ENCODE measurements at regions not wholly inside any gene's neighbourhood (a gene's known extent, or its start where the extent isn't known, plus 50 kb on each side); places are given as distances from the start of the nearest gene placed in this dataset.
"Not testable (repeated sequence)": the region's sequence is repeated elsewhere in the genome, so short reads cannot be mapped to it uniquely, and the experiment has no call there.

DNA sequence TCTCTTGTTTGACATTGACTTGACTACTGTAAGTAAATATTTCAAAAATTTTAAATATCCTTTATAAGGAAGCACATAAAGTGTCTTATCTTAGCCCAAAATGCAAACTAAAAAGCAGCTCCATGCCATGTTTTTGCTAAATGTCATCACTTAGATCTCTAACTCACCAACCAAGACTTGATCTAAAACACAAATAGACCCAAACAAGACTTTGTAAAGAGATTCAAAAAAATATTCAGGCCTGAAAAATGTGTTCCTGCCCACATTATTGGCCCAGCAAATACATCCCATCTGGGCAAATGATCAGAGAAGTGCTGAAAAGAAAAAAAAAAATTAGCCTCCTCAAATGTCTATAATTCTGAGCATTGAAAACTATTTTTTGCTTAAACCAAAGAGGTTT, 187.6 kb downstream of the MREG start:
- DNase-seq (ENCODE audit: extremely low spot score, unreplicated experiment) = no peak
- H3K27ac Mint-ChIP-seq (ENCODE audit: unreplicated experiment) = peak overlapping the region; percentile 81
- no peaks in the 10 kb centered on the region for H3K27me3 Mint-ChIP-seq (ENCODE audit: unreplicated experiment)
- TF ChIP-seq, protein P1, sequence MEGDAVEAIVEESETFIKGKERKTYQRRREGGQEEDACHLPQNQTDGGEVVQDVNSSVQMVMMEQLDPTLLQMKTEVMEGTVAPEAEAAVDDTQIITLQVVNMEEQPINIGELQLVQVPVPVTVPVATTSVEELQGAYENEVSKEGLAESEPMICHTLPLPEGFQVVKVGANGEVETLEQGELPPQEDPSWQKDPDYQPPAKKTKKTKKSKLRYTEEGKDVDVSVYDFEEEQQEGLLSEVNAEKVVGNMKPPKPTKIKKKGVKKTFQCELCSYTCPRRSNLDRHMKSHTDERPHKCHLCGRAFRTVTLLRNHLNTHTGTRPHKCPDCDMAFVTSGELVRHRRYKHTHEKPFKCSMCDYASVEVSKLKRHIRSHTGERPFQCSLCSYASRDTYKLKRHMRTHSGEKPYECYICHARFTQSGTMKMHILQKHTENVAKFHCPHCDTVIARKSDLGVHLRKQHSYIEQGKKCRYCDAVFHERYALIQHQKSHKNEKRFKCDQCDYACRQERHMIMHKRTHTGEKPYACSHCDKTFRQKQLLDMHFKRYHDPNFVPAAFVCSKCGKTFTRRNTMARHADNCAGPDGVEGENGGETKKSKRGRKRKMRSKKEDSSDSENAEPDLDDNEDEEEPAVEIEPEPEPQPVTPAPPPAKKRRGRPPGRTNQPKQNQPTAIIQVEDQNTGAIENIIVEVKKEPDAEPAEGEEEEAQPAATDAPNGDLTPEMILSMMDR (IDR thresholded peaks at IDR 0.05) = no peak
- peaks cover 38% of the 10 kb centered on the region for H3K4me1 Mint-ChIP-seq (ENCODE audit: unreplicated experiment)
- peaks cover 7% of the 10 kb centered on the region for H3K36me3 Mint-ChIP-seq (ENCODE audit: unreplicated experiment)
- no peak overlapping the region for H3K4me3 Mint-ChIP-seq (ENCODE audit: unreplicated experiment)
- peaks cover 20% of the 10 kb centered on the region for H3K9me3 Mint-ChIP-seq (ENCODE audit: unreplicated experiment)

DNA sequence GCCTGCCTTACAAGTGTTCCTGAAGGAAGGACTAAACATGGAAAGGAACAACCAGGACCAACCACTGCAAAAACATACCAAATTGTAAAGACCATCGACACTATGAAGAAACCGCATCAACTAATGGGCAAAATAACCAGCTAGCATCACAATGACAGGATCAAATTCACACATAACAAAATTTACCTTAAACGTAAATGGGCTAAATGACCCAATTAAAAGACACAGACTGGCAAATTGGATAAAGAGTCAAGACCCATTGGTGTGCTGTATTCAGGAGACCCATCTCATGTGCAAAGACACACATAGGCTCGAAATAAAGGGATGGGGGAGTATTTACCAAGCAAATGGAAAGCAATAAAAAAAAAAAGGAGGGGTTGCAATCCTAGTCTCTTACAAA, 192.1 kb downstream of the MREG start:
- not testable (repeated sequence) for H3K27ac Mint-ChIP-seq (ENCODE audit: unreplicated experiment); H3K4me3 Mint-ChIP-seq (ENCODE audit: unreplicated experiment); DNase-seq (ENCODE audit: extremely low spot score, unreplicated experiment); H3K27me3 Mint-ChIP-seq (ENCODE audit: unreplicated experiment)
- Mint-ChIP-seq H3K36me3 (ENCODE audit: unreplicated experiment) (peaks cover 14% of the 10 kb centered on the region), H3K9me3 (ENCODE audit: unreplicated experiment) (peaks cover 29% of the 10 kb centered on the region), H3K4me1 (ENCODE audit: unreplicated experiment) (peaks cover 15% of the 10 kb centered on the region)

DNA sequence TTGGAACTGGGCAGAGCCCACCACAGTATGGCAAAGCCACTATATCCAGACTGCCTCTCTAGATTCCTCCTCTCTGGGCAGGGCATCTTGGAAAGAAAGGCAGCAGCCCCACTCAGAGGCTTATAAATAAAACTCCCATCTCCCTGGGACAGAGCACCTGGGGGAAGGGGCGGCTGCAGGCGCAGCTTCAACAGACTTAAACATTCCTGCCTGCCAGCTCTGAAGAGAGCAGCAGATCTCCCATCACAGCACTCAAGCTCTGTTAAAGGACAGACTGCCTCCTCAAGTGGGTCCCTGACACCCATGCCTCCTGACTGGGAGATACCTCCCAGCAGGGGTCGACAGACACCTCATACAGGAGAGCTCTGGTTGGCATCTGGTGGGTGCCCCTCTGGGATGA, 193.6 kb downstream of the MREG start:
- H3K4me3 Mint-ChIP-seq (ENCODE audit: unreplicated experiment); H3K27ac Mint-ChIP-seq (ENCODE audit: unreplicated experiment); DNase-seq (ENCODE audit: extremely low spot score, unreplicated experiment); H3K27me3 Mint-ChIP-seq (ENCODE audit: unreplicated experiment): not testable (repeated sequence)
- Mint-ChIP-seq H3K9me3 (ENCODE audit: unreplicated experiment) (peaks cover 31% of the 10 kb centered on the region), H3K36me3 (ENCODE audit: unreplicated experiment) (peaks cover 14% of the 10 kb centered on the region), H3K4me1 (ENCODE audit: unreplicated experiment) (peaks cover 11% of the 10 kb centered on the region)

DNA sequence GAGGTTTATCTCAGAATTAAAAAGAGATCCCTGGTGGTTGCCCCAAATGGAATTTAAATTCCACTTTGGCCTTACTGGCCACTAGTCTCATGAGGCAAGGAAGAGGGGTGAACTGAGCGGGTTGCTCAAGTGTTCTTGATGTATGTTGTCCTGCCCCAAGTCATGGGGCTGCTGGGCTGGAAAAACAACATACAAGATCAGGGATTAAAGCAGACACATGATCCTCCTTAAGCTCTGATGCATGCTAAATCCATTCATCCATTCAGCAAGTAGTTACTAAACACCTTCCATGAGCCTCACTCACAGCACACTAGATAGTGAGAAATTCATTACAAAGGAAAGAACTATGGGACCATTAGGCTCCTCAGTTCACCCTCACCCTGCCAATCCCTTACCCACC, 196.3 kb downstream of the MREG start:
- TF ChIP-seq, protein P1 (IDR thresholded peaks at IDR 0.05) = no peak
- DNase-seq (ENCODE audit: extremely low spot score, unreplicated experiment) = no peak
- Mint-ChIP-seq H3K4me3 (ENCODE audit: unreplicated experiment) (no peak overlapping the region), H3K36me3 (ENCODE audit: unreplicated experiment) (peaks cover 12% of the 10 kb centered on the region), H3K9me3 (ENCODE audit: unreplicated experiment) (peaks cover 23% of the 10 kb centered on the region), H3K27me3 (ENCODE audit: unreplicated experiment) (no peaks in the 10 kb centered on the region), H3K4me1 (ENCODE audit: unreplicated experiment) (peaks cover 19% of the 10 kb centered on the region), H3K27ac (ENCODE audit: unreplicated experiment) (no peak overlapping the region)

DNA sequence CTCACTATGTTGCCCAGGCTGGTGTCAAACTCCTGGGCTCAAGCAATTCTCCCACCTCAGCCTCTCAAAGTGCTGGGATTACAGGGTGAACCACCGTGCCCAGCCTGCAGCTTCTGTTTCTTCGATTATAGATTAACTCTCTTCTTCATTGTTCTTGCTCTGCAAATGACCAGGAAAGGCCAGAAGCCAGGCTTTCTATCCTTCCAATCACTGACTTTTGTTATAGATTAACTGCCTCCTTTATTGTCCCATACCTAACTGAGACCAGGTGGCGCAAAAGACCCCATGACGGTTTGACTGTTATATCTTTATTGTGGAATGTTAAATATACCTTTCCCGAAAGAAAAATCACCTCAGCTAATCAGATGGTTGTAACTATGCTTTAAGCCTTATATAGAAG, 196.9 kb downstream of the MREG start:
- peaks cover 19% of the 10 kb centered on the region for H3K9me3 Mint-ChIP-seq (ENCODE audit: unreplicated experiment)
- H3K36me3 Mint-ChIP-seq (ENCODE audit: unreplicated experiment) = peaks cover 12% of the 10 kb centered on the region
- no peaks in the 10 kb centered on the region for H3K27me3 Mint-ChIP-seq (ENCODE audit: unreplicated experiment)
- peaks cover 19% of the 10 kb centered on the region for H3K4me1 Mint-ChIP-seq (ENCODE audit: unreplicated experiment)
- no peak overlapping the region for H3K27ac Mint-ChIP-seq (ENCODE audit: unreplicated experiment)
- TF ChIP-seq, protein P1 (IDR thresholded peaks at IDR 0.05) = no peak
- no peak overlapping the region for H3K4me3 Mint-ChIP-seq (ENCODE audit: unreplicated experiment)
- no peak for DNase-seq (ENCODE audit: extremely low spot score, unreplicated experiment)

DNA sequence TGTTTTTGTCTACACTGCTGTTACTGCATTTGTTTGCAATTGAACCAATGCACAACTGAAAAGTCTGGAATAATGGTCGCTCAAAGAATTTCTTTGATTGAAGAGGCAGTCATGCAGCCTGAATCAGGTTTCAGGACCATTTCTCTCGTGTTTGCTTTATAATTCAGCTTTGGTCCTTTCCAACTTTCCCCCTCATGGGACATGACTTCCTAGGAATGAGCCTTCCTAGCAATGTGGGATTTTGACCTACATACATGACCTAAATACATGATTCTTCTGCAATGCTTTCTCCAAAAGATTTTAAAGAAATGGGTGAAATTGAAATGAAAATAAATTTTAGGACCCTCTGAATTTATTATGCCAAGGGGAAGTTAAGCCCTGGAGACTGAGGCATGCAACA, 197.4 kb downstream of the MREG start:
- H3K4me1 Mint-ChIP-seq (ENCODE audit: unreplicated experiment) = peaks cover 19% of the 10 kb centered on the region
- H3K27me3 Mint-ChIP-seq (ENCODE audit: unreplicated experiment) = no peaks in the 10 kb centered on the region
- H3K27ac Mint-ChIP-seq (ENCODE audit: unreplicated experiment) = no peak overlapping the region
- DNase-seq (ENCODE audit: extremely low spot score, unreplicated experiment) = no peak
- H3K4me3 Mint-ChIP-seq (ENCODE audit: unreplicated experiment) = no peak overlapping the region
- TF ChIP-seq, protein P1 (IDR thresholded peaks at IDR 0.05) = no peak
- H3K36me3 Mint-ChIP-seq (ENCODE audit: unreplicated experiment) = peaks cover 12% of the 10 kb centered on the region
- H3K9me3 Mint-ChIP-seq (ENCODE audit: unreplicated experiment) = peaks cover 15% of the 10 kb centered on the region
